Right lobe of liver (tissue), 6 donors: ENCODE measurements at regions not wholly inside any gene's neighbourhood (a gene's known extent, or its start where the extent isn't known, plus 50 kb on each side); places are given as distances from the start of the nearest gene placed in this dataset.

Experiments used
- ATAC-seq, 4 donors: fragments of 200-7000 bp; cut with Tn5 transposase; one replicate each; pipeline ENCODE4 v1.9.1; 2020; ENCODE audit warnings: mild to moderate bottlenecking in 4 of 4, moderate library complexity in 4 of 4
- DNase-seq, 3 donors: peaks; one replicate each; pipeline ENCODE4 v3.0.0-alpha.2; 2020
- H3K27ac ChIP-seq, 3 donors: fragments of 200-600 bp; one replicate each; pipeline ENCODE4 v1.8.0; 2022
- H3K27me3 ChIP-seq, 2 donors: fragments of 200-600 bp; one replicate each; pipeline ENCODE4 v1.8.0; 2022
- H3K36me3 ChIP-seq, 4 donors: fragments of 200-600 bp; sonication (generic) in 1 of 4; one replicate each; pipeline versions ENCODE4 v1.5.1 to v1.8.0; 2017 to 2022; ENCODE audit warnings: control low read depth in 1 of 4
- H3K4me1 ChIP-seq, 4 donors: fragments of 200-600 bp; sonication (generic) in 1 of 4; one replicate each; pipeline versions ENCODE4 v1.5.1 to v1.8.0; 2017 to 2022; ENCODE audit warnings: control low read depth in 1 of 4
- H3K4me3 ChIP-seq, 3 donors: fragments of 200-600 bp; one replicate each; pipeline ENCODE4 v1.8.0; 2022
- H3K9me3 ChIP-seq, 4 donors: fragments of 200-600 bp; sonication (generic) in 1 of 4; one replicate each; pipeline versions ENCODE4 v1.5.1 to v1.8.0; 2017 to 2022; ENCODE audit warnings: control low read depth in 1 of 4
- POLR2A ChIP-seq: fragments of 450-650 bp; IDR thresholded peaks from one replicate; pipeline ENCODE4 v1.6.1; 2017; ENCODE audit warnings: antibody characterized with exemption, mild to moderate bottlenecking
- WGBS: methylation state at CpG from one replicate; pipeline ENCODE4 v1.1.6; 2018; ENCODE audit warnings: low coverage, low lambda C conversion rate; ENCODE audit not compliant: insufficient coverage; ENCODE audit errors: missing lambda C conversion rate; 5-methylcytosine and 5-hydroxymethylcytosine counted together
- intact Hi-C, 2 donors: fragments of 100-400 bp; cut with DNase I; formaldehyde crosslinking; loops; one replicate each; pipeline versions ENCODE4 v1.11.2 to v1.14.1; 2022
- TF ChIP-seq, protein P1 (sequence below), 4 donors: fragments of 200-600 bp in 3 of 4; fragments of 450-650 bp in 1 of 4; IDR thresholded peaks; one replicate each; pipeline versions ENCODE4 v1.5.1 to v1.8.0; 2016 to 2022; ENCODE audit warnings: antibody characterized with exemption in 4 of 4, mild to moderate bottlenecking in 2 of 4
- donor health status: DM: no; HTN: yes; CAD: no.
- donor health status: DM: no; HTN: no; CAD: no.
- donor health status: DM: no; HTN: no; CAD: no.
- donor health status: DM: no; HTN: yes; CAD: no.
- donor health status: DM: no; HTN: yes; CAD: no.

- peak in 2 of 3 donors; percentile 54 to 64 for DNase-seq
- H3K27me3 ChIP-seq, result no peaks in the 10 kb centered on the region
- intact Hi-C loops, result no loop called here
- peak overlapping the region; percentile 61 to 84 (median 75) for H3K27ac ChIP-seq
- WGBS, result 8% methylated on average over 2 of the region's 2 CpGs
- ATAC-seq, result peak; percentile 55 to 69 (median 64)
- H3K9me3 ChIP-seq, result no peaks in the 10 kb centered on the region
- no peak overlapping the region for H3K4me3 ChIP-seq
- TF ChIP-seq, protein P1, sequence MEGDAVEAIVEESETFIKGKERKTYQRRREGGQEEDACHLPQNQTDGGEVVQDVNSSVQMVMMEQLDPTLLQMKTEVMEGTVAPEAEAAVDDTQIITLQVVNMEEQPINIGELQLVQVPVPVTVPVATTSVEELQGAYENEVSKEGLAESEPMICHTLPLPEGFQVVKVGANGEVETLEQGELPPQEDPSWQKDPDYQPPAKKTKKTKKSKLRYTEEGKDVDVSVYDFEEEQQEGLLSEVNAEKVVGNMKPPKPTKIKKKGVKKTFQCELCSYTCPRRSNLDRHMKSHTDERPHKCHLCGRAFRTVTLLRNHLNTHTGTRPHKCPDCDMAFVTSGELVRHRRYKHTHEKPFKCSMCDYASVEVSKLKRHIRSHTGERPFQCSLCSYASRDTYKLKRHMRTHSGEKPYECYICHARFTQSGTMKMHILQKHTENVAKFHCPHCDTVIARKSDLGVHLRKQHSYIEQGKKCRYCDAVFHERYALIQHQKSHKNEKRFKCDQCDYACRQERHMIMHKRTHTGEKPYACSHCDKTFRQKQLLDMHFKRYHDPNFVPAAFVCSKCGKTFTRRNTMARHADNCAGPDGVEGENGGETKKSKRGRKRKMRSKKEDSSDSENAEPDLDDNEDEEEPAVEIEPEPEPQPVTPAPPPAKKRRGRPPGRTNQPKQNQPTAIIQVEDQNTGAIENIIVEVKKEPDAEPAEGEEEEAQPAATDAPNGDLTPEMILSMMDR (IDR thresholded peaks at IDR 0.05), result no peak
- no peak for TF ChIP-seq POLR2A
- H3K4me1 ChIP-seq, result peaks cover 0 to 23% (median 9%) of the 10 kb centered on the region in 4 donors
- no peaks in the 10 kb centered on the region for H3K36me3 ChIP-seq
Measured at GRCh38 chr13:24074678-24075077, 85.8 kb upstream of the SPATA13 start.

DNA sequence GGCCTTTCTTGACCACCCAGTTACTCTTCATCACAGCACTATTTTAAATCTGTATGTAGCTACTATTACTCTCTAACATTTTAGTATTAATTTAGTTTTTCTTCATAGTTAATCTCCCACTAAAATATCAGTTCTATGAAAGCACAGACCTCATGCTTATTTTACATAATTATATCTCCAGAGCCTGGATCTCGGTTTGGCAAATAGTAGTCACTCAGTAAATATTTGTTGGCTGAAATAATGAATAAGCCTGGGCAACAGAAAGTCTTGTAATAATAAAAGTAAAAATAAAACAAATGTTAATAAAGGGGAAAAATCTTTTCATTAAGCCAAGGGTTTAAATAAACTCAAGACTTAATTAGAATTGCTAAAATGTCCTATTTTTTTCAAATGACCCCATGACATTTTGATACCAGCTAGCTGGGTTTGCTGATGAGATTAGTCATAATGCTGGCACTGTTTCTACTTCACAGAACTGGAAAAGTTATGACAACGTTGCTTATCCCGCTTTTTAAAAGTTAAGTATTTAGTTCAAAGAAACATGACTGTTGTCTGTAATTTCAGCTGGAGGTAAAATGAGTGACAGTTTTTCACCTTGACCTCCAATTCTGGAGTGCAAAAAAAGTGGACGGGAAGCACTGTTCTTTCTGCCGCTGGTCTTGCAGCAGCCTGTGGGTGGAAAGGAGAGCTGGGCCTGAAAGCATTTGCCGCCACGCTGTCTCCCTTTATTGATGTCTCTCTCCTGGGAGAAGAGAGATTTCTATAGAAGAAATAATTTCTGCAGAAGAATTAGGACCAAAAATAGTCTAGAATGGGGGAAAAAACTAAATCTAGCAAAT lies 85.2 kb upstream of the SPATA13 start:
- WGBS, result 23% methylated on average over 7 of the region's 7 CpGs
- Histone ChIP-seq H3K4me3 (no peak overlapping the region), H3K27ac (peak overlapping the region; percentile 61 to 84 (median 75)), H3K27me3 (no peaks in the 10 kb centered on the region), H3K36me3 (no peaks in the 10 kb centered on the region), H3K9me3 (no peaks in the 10 kb centered on the region), H3K4me1 (peaks cover 0 to 23% (median 9%) of the 10 kb centered on the region in 4 donors)
- intact Hi-C loops, result no loop called here
- peak; percentile 33 to 68 (median 52) for ATAC-seq
- no peak for DNase-seq
- TF ChIP-seq POLR2A, result no peak
- TF ChIP-seq, protein P1 (IDR thresholded peaks at IDR 0.05), result no peak

DNA sequence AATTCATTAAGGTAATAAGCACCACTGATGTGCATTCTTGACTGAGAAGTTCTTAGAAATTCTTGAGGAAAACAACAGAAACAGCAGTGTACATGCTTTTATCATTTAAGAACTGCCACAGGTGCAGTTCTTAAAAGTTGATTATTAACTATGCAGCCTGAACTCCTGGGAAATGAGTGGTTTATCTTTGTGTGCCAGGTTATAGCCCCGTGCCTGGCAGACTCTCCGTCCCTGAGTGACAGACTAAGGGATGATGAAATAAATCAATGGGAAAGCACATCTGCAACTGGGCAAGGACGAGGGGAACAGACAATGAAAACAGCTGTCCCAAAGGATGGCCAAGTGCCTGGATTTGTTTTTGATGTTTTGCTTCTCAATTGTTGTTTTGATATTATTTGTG lies 84.4 kb upstream of the SPATA13 start:
- Histone ChIP-seq H3K4me1 (peaks cover 0 to 23% (median 9%) of the 10 kb centered on the region in 4 donors), H3K27me3 (no peaks in the 10 kb centered on the region), H3K9me3 (no peaks in the 10 kb centered on the region), H3K36me3 (no peaks in the 10 kb centered on the region), H3K27ac (peak overlapping the region; percentile 61 to 84 (median 75)), H3K4me3 (no peak overlapping the region)
- TF ChIP-seq, protein P1 (IDR thresholded peaks at IDR 0.05), result no peak
- no peak for TF ChIP-seq POLR2A
- DNase-seq (peak; percentile 61 to 84 (median 81)), ATAC-seq (peak; percentile 83 to 95 (median 86))
- intact Hi-C loops, result no loop called here
- 11% methylated on average over 3 of the region's 3 CpGs for WGBS

DNA sequence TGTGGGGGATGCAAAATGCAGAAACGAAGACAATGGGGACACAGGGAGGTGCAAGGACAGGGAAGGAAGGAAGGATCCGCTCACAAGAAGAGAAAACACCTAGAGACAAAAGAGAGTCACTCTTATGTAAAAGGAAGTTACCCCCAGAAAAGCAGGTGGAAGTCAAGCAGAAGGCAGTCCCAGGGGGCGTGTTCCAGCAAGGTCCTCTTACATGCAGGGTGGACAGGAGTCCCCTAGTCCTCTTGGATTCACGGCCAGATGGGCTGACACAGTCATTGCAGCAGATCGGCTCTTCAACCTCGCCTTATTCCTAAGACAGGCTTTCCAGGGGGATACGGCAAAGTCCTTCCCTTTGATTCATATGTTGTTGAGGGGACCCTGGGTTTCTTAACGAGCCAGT lies 83.9 kb upstream of the SPATA13 start:
- Histone ChIP-seq H3K27ac (peak overlapping the region in 1 of 3 donors; percentile 20), H3K4me3 (no peak overlapping the region), H3K9me3 (no peaks in the 10 kb centered on the region), H3K36me3 (no peaks in the 10 kb centered on the region), H3K4me1 (peaks cover 0 to 23% (median 9%) of the 10 kb centered on the region in 4 donors), H3K27me3 (no peaks in the 10 kb centered on the region)
- 69% methylated on average over 8 of the region's 8 CpGs for WGBS
- TF ChIP-seq, protein P1 (IDR thresholded peaks at IDR 0.05), result no peak
- no peak for TF ChIP-seq POLR2A
- intact Hi-C loops, result no loop called here
- no peak for DNase-seq
- no peak for ATAC-seq
